HG03060 (cell line): ENCODE measurements at regions not wholly inside any gene's neighbourhood (a gene's known extent, or its start where the extent isn't known, plus 50 kb on each side); places are given as distances from the start of the nearest gene placed in this dataset.
"Not testable (repeated sequence)": the region's sequence is repeated elsewhere in the genome, so short reads cannot be mapped to it uniquely, and the experiment has no call there.

Source experiments
- ATAC-seq: cut with Tn5 transposase; IDR thresholded peaks from one replicate; pipeline ENCODE4 v1.9.1; 2021; ENCODE audit warnings: low read depth, moderate number of reproducible peaks; ENCODE audit not compliant: unreplicated experiment

- no peak for ATAC-seq
These were observed 335.1 kb downstream of the METTL4 start for GRCh38 chr18:2236232-2236631.

DNA sequence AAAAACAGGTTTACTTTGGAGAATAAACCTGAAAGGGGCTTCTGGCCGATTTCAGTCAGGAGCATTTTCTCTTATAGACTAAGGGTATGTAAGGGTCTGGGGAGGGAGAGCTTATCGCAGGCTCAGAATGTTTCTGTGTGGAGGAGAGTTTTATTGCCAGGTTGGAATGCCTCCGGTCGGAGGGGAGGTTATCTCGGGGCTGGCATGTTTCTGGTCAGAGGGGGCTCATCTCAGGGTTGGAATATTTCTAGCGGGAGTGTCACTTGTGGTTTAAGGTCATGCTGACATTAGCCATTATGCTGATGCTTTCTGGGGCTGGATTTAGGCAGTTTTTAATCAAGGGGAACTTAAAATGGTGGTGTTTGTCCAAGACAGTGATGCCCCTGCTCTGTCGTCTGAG, 333.6 kb downstream of the METTL4 start:
- no peak for ATAC-seq

DNA sequence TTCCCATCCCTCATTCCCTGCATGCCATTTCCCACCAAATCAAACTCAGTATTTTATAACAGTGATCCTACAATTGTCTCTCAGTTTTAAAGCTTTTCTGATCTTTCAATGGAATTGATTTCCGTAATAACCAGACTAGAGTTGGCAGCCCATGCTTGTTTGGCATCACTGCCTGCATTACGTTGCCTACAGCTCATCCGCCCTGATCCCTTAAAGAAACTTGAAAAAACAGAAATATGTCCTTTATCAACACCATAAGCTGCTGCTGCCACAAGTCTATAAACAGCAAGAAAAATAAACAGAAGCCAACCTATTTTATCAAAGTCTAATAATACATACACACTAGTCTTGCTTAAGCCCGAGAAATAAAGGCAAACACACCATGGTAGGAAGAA, 331.0 kb downstream of the METTL4 start:
- ATAC-seq = no peak

GRCh38 chr18:2244641-2245040, 326.7 kb downstream of the METTL4 start:
- no peak for ATAC-seq

GRCh38 chr18:2247101-2247500, 324.2 kb downstream of the METTL4 start:
- not testable (repeated sequence) for ATAC-seq

DNA sequence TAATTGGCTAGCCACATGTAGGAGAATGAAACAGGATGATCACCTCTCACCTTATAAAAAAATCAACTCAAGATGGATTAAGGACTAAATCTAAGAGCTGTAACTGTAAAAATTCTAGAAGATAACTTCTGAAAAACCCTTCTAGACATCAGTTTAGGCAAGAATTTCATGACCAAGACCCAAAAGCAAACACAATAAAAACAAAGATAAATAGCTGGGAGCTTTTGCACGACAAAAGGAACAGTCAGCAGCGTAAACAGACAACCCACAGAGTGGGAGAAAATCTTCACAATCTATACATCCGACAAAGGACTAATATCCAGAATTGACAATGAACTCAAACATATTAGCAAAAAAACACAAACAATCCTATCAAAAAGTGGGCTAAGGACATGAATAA, 316.3 kb downstream of the METTL4 start:
- no peak for ATAC-seq

GRCh38 chr18:2256577-2256976, 314.7 kb downstream of the METTL4 start:
- ATAC-seq = no peak

- no peak for ATAC-seq
These were observed 312.4 kb downstream of the METTL4 start for GRCh38 chr18:2258954-2259353.

DNA sequence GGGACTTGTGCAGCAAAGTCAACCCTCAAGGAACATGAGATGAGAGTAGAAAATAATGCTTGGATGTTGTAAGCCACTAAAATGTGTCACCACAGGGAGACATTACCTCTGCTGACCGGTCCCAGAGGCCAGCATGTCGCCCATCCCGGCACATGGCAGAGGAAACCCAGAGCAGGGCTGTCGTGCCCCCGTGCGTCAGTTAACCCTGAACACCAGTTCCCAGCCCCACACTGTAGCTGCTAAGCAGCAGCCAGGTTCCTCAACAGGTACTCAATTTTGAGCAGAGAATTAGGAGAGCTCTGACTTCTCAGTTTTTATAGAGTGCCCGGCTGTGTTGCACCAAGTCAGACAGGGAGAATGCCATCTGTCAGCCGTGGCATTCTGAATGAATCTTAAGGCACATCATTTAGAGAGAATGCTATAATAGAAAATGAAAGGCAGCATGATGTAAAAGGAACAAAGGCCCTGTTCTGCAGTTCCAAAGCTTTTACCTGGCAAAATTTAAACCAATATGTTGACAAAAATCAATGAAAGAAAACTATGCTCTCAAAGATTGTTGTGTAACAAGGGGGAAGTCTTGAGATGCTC, 307.9 kb downstream of the METTL4 start:
- ATAC-seq = no peak

DNA sequence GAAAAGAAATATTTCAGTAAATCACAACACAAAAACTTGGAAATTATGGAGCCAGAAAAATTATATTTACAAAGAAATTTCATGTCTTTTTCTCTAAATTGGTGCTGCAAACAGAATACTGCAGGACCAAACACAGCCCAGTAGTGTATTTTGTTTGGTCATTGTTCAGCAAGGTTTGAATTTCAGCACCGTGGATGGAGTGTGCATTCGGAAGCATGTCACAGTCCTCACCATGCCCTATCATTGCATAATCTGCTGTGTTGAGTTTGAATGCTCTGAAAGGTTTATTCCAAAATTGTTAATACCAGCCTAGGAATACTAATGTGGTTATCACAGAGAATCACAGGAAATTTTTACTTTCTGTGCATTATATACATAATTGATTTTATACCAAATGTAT, 296.7 kb downstream of the METTL4 start:
- no peak for ATAC-seq

- no peak for ATAC-seq
These were observed 290.2 kb downstream of the METTL4 start for GRCh38 chr18:2281086-2281485.

GRCh38 chr18:2281523-2282199, 289.6 kb downstream of the METTL4 start:
- ATAC-seq = no peak

GRCh38 chr18:2293109-2293839, 278.0 kb downstream of the METTL4 start:
- no peak for ATAC-seq

- no peak for ATAC-seq
These were observed 270.0 kb downstream of the METTL4 start for GRCh38 chr18:2301316-2301715.

- ATAC-seq = no peak
These were observed 269.3 kb downstream of the METTL4 start for GRCh38 chr18:2302012-2302411.

GRCh38 chr18:2302628-2303516, 268.4 kb downstream of the METTL4 start:
- ATAC-seq = no peak

- no peak for ATAC-seq
These were observed 267.6 kb downstream of the METTL4 start for GRCh38 chr18:2303517-2304238.

- ATAC-seq = no peak
These were observed 266.7 kb downstream of the METTL4 start for GRCh38 chr18:2304378-2305175.

DNA sequence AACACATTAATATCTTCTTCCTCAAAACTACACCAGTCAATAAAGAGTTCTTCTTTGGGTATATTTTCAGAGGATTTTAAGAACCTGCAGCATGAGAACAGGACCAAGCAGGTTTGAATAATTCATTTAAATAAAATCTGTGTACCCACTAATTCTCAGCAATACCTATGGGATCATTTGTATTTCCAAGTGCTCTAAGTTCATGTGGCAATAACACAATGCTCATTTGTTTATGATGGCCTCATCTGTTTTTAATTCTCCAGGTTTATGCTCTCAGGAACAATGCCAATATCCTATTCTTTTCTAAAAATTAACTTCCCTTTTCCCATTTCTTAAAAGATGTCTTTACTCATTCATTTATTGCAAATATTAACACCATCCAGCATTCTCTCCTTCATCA, 264.7 kb downstream of the METTL4 start:
- ATAC-seq = no peak
